ENCODE measurements at regions not wholly inside any gene's neighbourhood (a gene's known extent, or its start where the extent isn't known, plus 50 kb on each side); places are given as distances from the start of the nearest gene placed in this dataset.

DNA sequence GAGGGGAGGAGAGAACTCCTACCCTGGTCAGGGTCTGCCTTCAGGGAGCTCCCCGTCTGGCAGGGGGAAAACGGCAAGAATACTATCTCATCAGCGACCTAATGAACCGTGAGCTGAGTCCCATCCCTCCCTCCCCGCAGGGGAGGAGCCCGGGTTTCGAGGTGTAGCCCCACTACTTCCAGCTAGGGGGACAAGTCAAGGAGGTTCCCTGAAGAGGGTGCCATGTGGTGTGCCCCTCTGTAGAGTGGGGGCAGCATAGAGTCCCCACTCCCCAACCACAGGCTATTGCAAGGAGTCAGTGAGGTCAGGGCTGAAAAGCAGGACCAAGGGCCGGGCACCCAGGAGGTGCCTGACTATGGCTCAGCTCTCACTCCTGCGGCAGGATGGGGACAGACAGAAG, 50.9 kb upstream of the RXRA start:
- Histone ChIP-seq H3K4me2 (ENCODE audit: insufficient read depth, low read length) (no peak overlapping the region), H4K20me1 (replicated peaks; ENCODE audit: control insufficient read depth, extremely low read depth, insufficient read depth, low read length) (no peaks in the 10 kb centered on the region), H3K79me2 (ENCODE audit: control insufficient read depth, insufficient read depth, low read length) (no peaks in the 10 kb centered on the region), H3K9ac (replicated peaks; ENCODE audit: extremely low read depth, insufficient read depth, low read length) (no peak overlapping the region), H3K9me1 (replicated peaks; ENCODE audit: control insufficient read depth, extremely low read depth, insufficient read depth, low read length) (no peaks in the 10 kb centered on the region), H3K4me3 (replicated peaks in 1 of 3; ENCODE audit: insufficient read depth in 1 of 3, low read depth in 1 of 3, low read length in 3 of 3) (no peak overlapping the region), H3K9me3 (replicated peaks; ENCODE audit: control insufficient read depth, insufficient read depth, low read length) (no peaks in the 10 kb centered on the region), H3K4me1 (ENCODE audit: control insufficient read depth, extremely low read depth, insufficient read depth, low read length) (no peaks in the 10 kb centered on the region), H3K27me3 (ENCODE audit: control insufficient read depth in 2 of 2, insufficient read depth in 2 of 2, low read length in 2 of 2) (no peaks in the 10 kb centered on the region), H3K36me3 (ENCODE audit: control insufficient read depth in 2 of 2, extremely low read depth in 1 of 2, insufficient read depth in 2 of 2, low read length in 2 of 2) (no peaks in the 10 kb centered on the region), H2AFZ (ENCODE audit: low read depth, low read length) (no peak overlapping the region), H3K27ac (ENCODE audit: insufficient read depth, low read depth, low read length) (no peak overlapping the region)
- intact Hi-C loops (cut with micrococcal nuclease), result no loop called here
- ChIA-PET POLR2A (interaction anchor here (0.5 kb wide), 1 partner anchor 56 kb away, joined by 3 read pairs; no protein-coding TSS in a partner anchor), CTCF (no interaction called here)
- TF ChIP-seq POLR2A (IDR thresholded peaks at IDR 0.05; ENCODE audit: low read depth, low read length) (no peak), FOS (IDR thresholded peaks at IDR 0.05; ENCODE audit: borderline replicate concordance, insufficient read depth, low read length) (no peak), MYC (IDR thresholded peaks at IDR 0.05; ENCODE audit: low read depth, low read length) (no peak), POLR2AphosphoS5 (IDR thresholded peaks at IDR 0.05; ENCODE audit: insufficient read depth, low read depth, low read length) (no peak), GATA2 (IDR thresholded peaks at IDR 0.05; ENCODE audit: insufficient read depth, insufficient read length, low read depth, low read length) (no peak), EZH2 (IDR thresholded peaks at IDR 0.05; ENCODE audit: borderline replicate concordance, low read depth, low read length, severe bottlenecking) (no peak), JUN (IDR thresholded peaks at IDR 0.05; ENCODE audit: borderline replicate concordance, insufficient read depth, insufficient read length, low read depth) (no peak)
- TF ChIP-seq, protein P1, sequence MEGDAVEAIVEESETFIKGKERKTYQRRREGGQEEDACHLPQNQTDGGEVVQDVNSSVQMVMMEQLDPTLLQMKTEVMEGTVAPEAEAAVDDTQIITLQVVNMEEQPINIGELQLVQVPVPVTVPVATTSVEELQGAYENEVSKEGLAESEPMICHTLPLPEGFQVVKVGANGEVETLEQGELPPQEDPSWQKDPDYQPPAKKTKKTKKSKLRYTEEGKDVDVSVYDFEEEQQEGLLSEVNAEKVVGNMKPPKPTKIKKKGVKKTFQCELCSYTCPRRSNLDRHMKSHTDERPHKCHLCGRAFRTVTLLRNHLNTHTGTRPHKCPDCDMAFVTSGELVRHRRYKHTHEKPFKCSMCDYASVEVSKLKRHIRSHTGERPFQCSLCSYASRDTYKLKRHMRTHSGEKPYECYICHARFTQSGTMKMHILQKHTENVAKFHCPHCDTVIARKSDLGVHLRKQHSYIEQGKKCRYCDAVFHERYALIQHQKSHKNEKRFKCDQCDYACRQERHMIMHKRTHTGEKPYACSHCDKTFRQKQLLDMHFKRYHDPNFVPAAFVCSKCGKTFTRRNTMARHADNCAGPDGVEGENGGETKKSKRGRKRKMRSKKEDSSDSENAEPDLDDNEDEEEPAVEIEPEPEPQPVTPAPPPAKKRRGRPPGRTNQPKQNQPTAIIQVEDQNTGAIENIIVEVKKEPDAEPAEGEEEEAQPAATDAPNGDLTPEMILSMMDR (IDR thresholded peaks at IDR 0.05; ENCODE audit: extremely low read depth in 1 of 2, insufficient read depth in 1 of 2, low read depth in 1 of 2, low read length in 2 of 2), result no peak
- TF ChIP-seq, protein P2, sequence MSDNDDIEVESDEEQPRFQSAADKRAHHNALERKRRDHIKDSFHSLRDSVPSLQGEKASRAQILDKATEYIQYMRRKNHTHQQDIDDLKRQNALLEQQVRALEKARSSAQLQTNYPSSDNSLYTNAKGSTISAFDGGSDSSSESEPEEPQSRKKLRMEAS (IDR thresholded peaks at IDR 0.05; ENCODE audit: insufficient read depth, insufficient read length), result no peak
- dilution Hi-C loops (cut with MboI; ENCODE audit: extremely low pct_ligation_motif_present, low sequenced_read_pairs), result no loop called here
- no peak for DNase-seq (ENCODE audit: low read depth, low spot score)
- BruUV-seq (replicated peaks), result no TSS peak
- FAIRE-seq, result no peak

Measured in endothelial cell of umbilical vein (primary cell).